ENCODE measurements at regions not wholly inside any gene's neighbourhood (a gene's known extent, or its start where the extent isn't known, plus 50 kb on each side); places are given as distances from the start of the nearest gene placed in this dataset.

DNA sequence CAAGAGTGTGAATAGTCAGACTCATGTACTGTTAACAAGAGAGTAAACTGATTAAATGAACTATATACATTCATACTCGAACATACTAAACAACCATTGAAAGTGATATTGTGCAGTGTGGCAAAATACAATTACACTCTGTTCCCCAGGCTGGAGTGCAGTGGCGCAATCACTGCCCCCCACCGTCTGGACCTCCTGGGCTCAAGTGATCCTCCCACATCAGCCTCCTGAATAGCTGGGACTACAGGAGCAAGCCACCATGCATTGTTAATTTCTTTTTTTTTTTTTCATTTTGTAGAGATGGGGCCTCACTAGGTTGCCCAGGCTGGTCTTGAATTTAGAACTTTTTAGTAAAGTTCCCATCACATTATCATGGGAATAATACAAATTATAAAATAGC is 77.3 kb upstream of the LSM14A start:
- TF ChIP-seq EP300 (IDR thresholded peaks at IDR 0.05) (no peak), POLR2AphosphoS5 (IDR thresholded peaks at IDR 0.05) (no peak), POLR2A (IDR thresholded peaks at IDR 0.05) (no peak)
- TF ChIP-seq, protein P1, sequence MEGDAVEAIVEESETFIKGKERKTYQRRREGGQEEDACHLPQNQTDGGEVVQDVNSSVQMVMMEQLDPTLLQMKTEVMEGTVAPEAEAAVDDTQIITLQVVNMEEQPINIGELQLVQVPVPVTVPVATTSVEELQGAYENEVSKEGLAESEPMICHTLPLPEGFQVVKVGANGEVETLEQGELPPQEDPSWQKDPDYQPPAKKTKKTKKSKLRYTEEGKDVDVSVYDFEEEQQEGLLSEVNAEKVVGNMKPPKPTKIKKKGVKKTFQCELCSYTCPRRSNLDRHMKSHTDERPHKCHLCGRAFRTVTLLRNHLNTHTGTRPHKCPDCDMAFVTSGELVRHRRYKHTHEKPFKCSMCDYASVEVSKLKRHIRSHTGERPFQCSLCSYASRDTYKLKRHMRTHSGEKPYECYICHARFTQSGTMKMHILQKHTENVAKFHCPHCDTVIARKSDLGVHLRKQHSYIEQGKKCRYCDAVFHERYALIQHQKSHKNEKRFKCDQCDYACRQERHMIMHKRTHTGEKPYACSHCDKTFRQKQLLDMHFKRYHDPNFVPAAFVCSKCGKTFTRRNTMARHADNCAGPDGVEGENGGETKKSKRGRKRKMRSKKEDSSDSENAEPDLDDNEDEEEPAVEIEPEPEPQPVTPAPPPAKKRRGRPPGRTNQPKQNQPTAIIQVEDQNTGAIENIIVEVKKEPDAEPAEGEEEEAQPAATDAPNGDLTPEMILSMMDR (IDR thresholded peaks at IDR 0.05) = no peak

Measured in stomach (tissue), 4 donors.